ENCODE measurements at regions not wholly inside any gene's neighbourhood (a gene's known extent, or its start where the extent isn't known, plus 50 kb on each side); places are given as distances from the start of the nearest gene placed in this dataset.

- no peaks in the 10 kb centered on the region for H3K9me3 ChIP-seq
- no peaks in the 10 kb centered on the region for H3K27me3 ChIP-seq
- H3K4me3 ChIP-seq (ENCODE audit: low read depth in 1 of 2, low read length in 1 of 2), result no peak overlapping the region
- no peak overlapping the region for H3K27ac ChIP-seq
- no peak for TF ChIP-seq CTCF (IDR thresholded peaks at IDR 0.05)
- no peaks in the 10 kb centered on the region for H3K4me1 ChIP-seq (ENCODE audit: control insufficient read depth in 1 of 2, insufficient read depth in 1 of 2, low read depth in 1 of 2, low read length in 1 of 2)
- H3K36me3 ChIP-seq, result no peaks in the 10 kb centered on the region
Measured at GRCh38 chr12:60034147-60034546, 438.3 kb downstream of the SLC16A7 start.

GRCh38 chr12:60035835-60036234 lies 440.0 kb downstream of the SLC16A7 start:
- no peak overlapping the region for H3K27ac ChIP-seq
- H3K36me3 ChIP-seq, result no peaks in the 10 kb centered on the region
- H3K4me1 ChIP-seq (ENCODE audit: control insufficient read depth in 1 of 2, insufficient read depth in 1 of 2, low read depth in 1 of 2, low read length in 1 of 2), result no peaks in the 10 kb centered on the region
- TF ChIP-seq CTCF (IDR thresholded peaks at IDR 0.05), result no peak
- no peak overlapping the region for H3K4me3 ChIP-seq (ENCODE audit: low read depth in 1 of 2, low read length in 1 of 2)
- H3K9me3 ChIP-seq, result no peaks in the 10 kb centered on the region
- no peaks in the 10 kb centered on the region for H3K27me3 ChIP-seq

GRCh38 chr12:60042835-60043234 lies 447.0 kb downstream of the SLC16A7 start:
- Histone ChIP-seq H3K4me1 (ENCODE audit: control insufficient read depth in 1 of 2, insufficient read depth in 1 of 2, low read depth in 1 of 2, low read length in 1 of 2) (no peaks in the 10 kb centered on the region), H3K27ac (no peak overlapping the region), H3K4me3 (ENCODE audit: low read depth in 1 of 2, low read length in 1 of 2) (no peak overlapping the region), H3K27me3 (no peaks in the 10 kb centered on the region), H3K36me3 (no peaks in the 10 kb centered on the region), H3K9me3 (no peaks in the 10 kb centered on the region)
- no peak for TF ChIP-seq CTCF (IDR thresholded peaks at IDR 0.05)

- H3K27ac ChIP-seq, result no peak overlapping the region
Measured at GRCh38 chr12:60043236-60043635, 447.4 kb downstream of the SLC16A7 start.

GRCh38 chr12:60052483-60052882 lies 456.7 kb downstream of the SLC16A7 start:
- no peaks in the 10 kb centered on the region for H3K36me3 ChIP-seq
- no peak overlapping the region for H3K27ac ChIP-seq
- no peak for TF ChIP-seq CTCF (IDR thresholded peaks at IDR 0.05)
- no peak overlapping the region for H3K4me3 ChIP-seq (ENCODE audit: low read depth in 1 of 2, low read length in 1 of 2)
- no peaks in the 10 kb centered on the region for H3K9me3 ChIP-seq
- H3K4me1 ChIP-seq (ENCODE audit: control insufficient read depth in 1 of 2, insufficient read depth in 1 of 2, low read depth in 1 of 2, low read length in 1 of 2), result no peaks in the 10 kb centered on the region
- no peaks in the 10 kb centered on the region for H3K27me3 ChIP-seq

More at GRCh38 chr12:60043236-60043635, 447.4 kb downstream of the SLC16A7 start:
- no peaks in the 10 kb centered on the region for H3K27me3 ChIP-seq
- no peaks in the 10 kb centered on the region for H3K4me1 ChIP-seq (ENCODE audit: control insufficient read depth in 1 of 2, insufficient read depth in 1 of 2, low read depth in 1 of 2, low read length in 1 of 2)
- no peaks in the 10 kb centered on the region for H3K9me3 ChIP-seq
- TF ChIP-seq CTCF (IDR thresholded peaks at IDR 0.05), result no peak
- H3K36me3 ChIP-seq, result no peaks in the 10 kb centered on the region
- H3K4me3 ChIP-seq (ENCODE audit: low read depth in 1 of 2, low read length in 1 of 2), result no peak overlapping the region

GRCh38 chr12:60059180-60059579 lies 463.4 kb downstream of the SLC16A7 start:
- no peaks in the 10 kb centered on the region for H3K36me3 ChIP-seq
- no peaks in the 10 kb centered on the region for H3K4me1 ChIP-seq (ENCODE audit: control insufficient read depth in 1 of 2, insufficient read depth in 1 of 2, low read depth in 1 of 2, low read length in 1 of 2)
- H3K27me3 ChIP-seq, result no peaks in the 10 kb centered on the region
- H3K4me3 ChIP-seq (ENCODE audit: low read depth in 1 of 2, low read length in 1 of 2), result no peak overlapping the region
- H3K9me3 ChIP-seq, result no peaks in the 10 kb centered on the region
- no peak for TF ChIP-seq CTCF (IDR thresholded peaks at IDR 0.05)
- H3K27ac ChIP-seq, result no peak overlapping the region

All from neutrophil (primary cell).